ENCODE measurements at regions not wholly inside any gene's neighbourhood (a gene's known extent, or its start where the extent isn't known, plus 50 kb on each side); places are given as distances from the start of the nearest gene placed in this dataset.

DNA sequence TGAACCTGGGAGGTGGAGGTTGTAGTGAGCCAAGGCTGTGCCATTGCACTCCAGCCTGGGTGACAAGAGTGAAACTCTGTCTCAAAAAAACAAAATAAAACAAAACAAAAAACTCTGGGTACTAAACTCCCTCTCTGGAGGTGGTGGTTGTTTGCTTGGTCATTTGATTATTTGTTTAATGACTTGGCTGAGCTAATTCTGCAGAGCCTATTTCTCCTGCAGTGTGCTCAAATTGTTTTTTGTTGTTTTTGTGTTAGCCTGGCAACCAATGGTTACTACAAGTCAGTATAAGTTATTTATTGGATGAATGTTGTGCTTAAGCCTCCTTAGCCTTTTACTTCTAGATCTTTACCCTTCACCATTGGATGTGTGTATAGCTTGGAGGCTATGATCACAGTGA lies 387.5 kb downstream of the ADCYAP1 start:
- TF ChIP-seq, protein P1, sequence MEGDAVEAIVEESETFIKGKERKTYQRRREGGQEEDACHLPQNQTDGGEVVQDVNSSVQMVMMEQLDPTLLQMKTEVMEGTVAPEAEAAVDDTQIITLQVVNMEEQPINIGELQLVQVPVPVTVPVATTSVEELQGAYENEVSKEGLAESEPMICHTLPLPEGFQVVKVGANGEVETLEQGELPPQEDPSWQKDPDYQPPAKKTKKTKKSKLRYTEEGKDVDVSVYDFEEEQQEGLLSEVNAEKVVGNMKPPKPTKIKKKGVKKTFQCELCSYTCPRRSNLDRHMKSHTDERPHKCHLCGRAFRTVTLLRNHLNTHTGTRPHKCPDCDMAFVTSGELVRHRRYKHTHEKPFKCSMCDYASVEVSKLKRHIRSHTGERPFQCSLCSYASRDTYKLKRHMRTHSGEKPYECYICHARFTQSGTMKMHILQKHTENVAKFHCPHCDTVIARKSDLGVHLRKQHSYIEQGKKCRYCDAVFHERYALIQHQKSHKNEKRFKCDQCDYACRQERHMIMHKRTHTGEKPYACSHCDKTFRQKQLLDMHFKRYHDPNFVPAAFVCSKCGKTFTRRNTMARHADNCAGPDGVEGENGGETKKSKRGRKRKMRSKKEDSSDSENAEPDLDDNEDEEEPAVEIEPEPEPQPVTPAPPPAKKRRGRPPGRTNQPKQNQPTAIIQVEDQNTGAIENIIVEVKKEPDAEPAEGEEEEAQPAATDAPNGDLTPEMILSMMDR (IDR thresholded peaks at IDR 0.05) = no peak
- no peak for TF ChIP-seq POLR2AphosphoS5 (IDR thresholded peaks at IDR 0.05)

All from breast epithelium (tissue), 3 donors.